ENCODE measurements at regions not wholly inside any gene's neighbourhood (a gene's known extent, or its start where the extent isn't known, plus 50 kb on each side); places are given as distances from the start of the nearest gene placed in this dataset.

GRCh38 chr6:1481286-1481685 lies 91.9 kb downstream of the FOXF2 start:
- ChIA-PET POLR2A (no interaction called here), CTCF (interaction anchor here (0.7 to 1.5 kb wide), 4 partner anchors 17 to 84 kb away, joined by 3 to 5 read pairs (median 4); no protein-coding TSS in a partner anchor)
- TF ChIP-seq, protein P1, sequence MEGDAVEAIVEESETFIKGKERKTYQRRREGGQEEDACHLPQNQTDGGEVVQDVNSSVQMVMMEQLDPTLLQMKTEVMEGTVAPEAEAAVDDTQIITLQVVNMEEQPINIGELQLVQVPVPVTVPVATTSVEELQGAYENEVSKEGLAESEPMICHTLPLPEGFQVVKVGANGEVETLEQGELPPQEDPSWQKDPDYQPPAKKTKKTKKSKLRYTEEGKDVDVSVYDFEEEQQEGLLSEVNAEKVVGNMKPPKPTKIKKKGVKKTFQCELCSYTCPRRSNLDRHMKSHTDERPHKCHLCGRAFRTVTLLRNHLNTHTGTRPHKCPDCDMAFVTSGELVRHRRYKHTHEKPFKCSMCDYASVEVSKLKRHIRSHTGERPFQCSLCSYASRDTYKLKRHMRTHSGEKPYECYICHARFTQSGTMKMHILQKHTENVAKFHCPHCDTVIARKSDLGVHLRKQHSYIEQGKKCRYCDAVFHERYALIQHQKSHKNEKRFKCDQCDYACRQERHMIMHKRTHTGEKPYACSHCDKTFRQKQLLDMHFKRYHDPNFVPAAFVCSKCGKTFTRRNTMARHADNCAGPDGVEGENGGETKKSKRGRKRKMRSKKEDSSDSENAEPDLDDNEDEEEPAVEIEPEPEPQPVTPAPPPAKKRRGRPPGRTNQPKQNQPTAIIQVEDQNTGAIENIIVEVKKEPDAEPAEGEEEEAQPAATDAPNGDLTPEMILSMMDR (IDR thresholded peaks at IDR 0.05; ENCODE audit: insufficient read depth, low read depth, low read length) = no peak
- Histone ChIP-seq H3K27me3 (ENCODE audit: control insufficient read depth, insufficient read depth, low read length) (no peaks in the 10 kb centered on the region), H3K36me3 (ENCODE audit: control insufficient read depth, insufficient read depth, low read length) (no peaks in the 10 kb centered on the region), H3K4me3 (ENCODE audit: low read depth, low read length) (no peak overlapping the region)
- peak; percentile 71 for DNase-seq (ENCODE audit: low read depth)

DNA sequence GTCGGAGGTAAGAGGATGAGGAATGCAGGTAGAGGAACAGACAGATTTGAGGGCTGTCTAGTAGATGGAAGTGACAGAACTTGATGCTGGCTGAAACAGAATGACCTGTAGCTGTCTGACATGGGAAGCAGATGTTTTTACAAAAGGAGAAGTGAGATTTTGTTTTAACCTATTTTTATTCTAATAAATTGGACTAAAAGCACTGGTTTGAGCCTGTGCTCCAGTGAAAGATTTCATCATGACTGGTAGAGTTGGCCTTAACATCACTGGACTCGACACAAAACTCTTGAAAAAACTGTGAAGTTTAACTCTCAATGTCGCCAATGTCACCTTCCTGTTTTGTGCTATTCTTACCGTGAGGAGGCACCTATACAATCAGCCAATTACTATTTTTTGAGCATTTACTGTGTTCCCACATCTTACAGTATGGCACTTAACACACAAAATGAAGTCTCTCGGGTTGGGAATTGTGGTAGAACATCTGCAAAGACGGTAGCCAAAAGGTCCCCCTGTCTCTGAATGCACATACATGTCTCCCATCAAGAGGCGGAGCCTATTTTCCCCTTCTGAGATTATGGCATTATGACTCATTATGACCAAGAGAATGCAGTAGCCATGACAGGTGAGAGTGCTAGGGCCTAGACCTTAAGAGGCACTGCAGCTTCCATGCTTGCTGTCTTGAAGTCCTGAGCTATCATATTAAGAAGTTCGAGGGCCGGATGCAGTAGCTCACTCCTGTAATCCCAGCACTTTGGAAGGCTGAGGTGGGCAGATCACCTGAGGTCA lies 93.2 kb downstream of the FOXF2 start:
- Histone ChIP-seq H3K4me3 (ENCODE audit: low read depth, low read length) (no peak overlapping the region), H3K27me3 (ENCODE audit: control insufficient read depth, insufficient read depth, low read length) (no peaks in the 10 kb centered on the region), H3K36me3 (ENCODE audit: control insufficient read depth, insufficient read depth, low read length) (no peaks in the 10 kb centered on the region)
- CTCF ChIA-PET = no interaction called here
- no peak for DNase-seq (ENCODE audit: low read depth)
- TF ChIP-seq, protein P1 (IDR thresholded peaks at IDR 0.05; ENCODE audit: insufficient read depth, low read depth, low read length) = no peak
- POLR2A ChIA-PET = no interaction called here

DNA sequence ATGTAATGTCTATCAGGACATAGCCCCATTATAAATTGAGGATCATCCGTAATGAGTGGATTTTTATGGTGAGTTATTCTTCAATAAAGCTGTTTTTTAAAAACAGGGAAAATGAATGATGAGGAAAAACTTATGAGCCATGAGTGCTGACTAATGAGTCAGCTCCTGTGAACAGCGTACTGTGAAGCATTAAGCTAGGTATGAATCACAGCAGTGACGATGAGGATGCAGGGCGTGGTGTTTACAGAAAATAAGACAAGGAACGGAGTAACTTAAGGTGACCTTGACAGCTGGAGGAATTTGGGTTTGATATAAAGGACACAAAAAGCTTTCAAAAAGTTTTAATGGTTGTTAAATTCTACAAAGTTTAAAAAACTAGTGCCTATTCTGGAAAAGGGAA lies 96.3 kb downstream of the FOXF2 start:
- POLR2A ChIA-PET = no interaction called here
- Histone ChIP-seq H3K36me3 (ENCODE audit: control insufficient read depth, insufficient read depth, low read length) (no peaks in the 10 kb centered on the region), H3K4me3 (ENCODE audit: low read depth, low read length) (no peak overlapping the region), H3K27me3 (ENCODE audit: control insufficient read depth, insufficient read depth, low read length) (no peaks in the 10 kb centered on the region)
- CTCF ChIA-PET = interaction anchor here (0.5 kb wide), 1 partner anchor 628 kb away, joined by 4 read pairs; no protein-coding TSS in a partner anchor
- TF ChIP-seq, protein P1 (IDR thresholded peaks at IDR 0.05; ENCODE audit: insufficient read depth, low read depth, low read length) = no peak
- peak; percentile 70 for DNase-seq (ENCODE audit: low read depth)

DNA sequence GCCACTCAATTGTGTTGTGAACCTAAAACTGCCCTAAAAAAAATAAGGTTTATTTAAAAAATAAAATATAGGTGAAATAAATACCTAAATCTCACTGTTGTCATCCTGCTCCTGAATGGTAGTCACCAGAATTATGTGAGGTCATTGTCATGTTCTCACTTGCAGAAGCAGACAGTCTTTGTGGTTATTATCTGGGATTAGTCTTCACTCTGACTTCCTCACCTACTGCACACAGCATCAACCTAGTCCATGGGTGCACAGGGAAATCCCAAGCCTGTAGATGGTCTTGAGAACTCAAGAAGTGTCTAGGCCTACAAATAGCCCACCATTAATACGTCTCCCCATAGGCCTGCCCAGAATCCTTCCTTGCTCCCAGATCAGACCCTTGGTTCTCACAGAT lies 97.0 kb downstream of the FOXF2 start:
- no peak for DNase-seq (ENCODE audit: low read depth)
- CTCF ChIA-PET = interaction anchor here (1.0 to 1.4 kb wide), 3 partner anchors 12 to 16 kb away, joined by 3 to 4 read pairs (median 4); no protein-coding TSS in a partner anchor
- Histone ChIP-seq H3K27me3 (ENCODE audit: control insufficient read depth, insufficient read depth, low read length) (no peaks in the 10 kb centered on the region), H3K36me3 (ENCODE audit: control insufficient read depth, insufficient read depth, low read length) (no peaks in the 10 kb centered on the region), H3K4me3 (ENCODE audit: low read depth, low read length) (no peak overlapping the region)
- TF ChIP-seq, protein P1 (IDR thresholded peaks at IDR 0.05; ENCODE audit: insufficient read depth, low read depth, low read length) = no peak
- POLR2A ChIA-PET = no interaction called here

- no peak overlapping the region for H3K4me3 ChIP-seq (ENCODE audit: low read depth, low read length)
- H3K27me3 ChIP-seq (ENCODE audit: control insufficient read depth, insufficient read depth, low read length) = no peaks in the 10 kb centered on the region
- no peaks in the 10 kb centered on the region for H3K36me3 ChIP-seq (ENCODE audit: control insufficient read depth, insufficient read depth, low read length)
- POLR2A ChIA-PET = no interaction called here
- CTCF ChIA-PET = interaction anchor here (1.0 to 1.4 kb wide), 3 partner anchors 11 to 15 kb away, joined by 3 to 4 read pairs (median 4); no protein-coding TSS in a partner anchor
- TF ChIP-seq, protein P1 (IDR thresholded peaks at IDR 0.05; ENCODE audit: insufficient read depth, low read depth, low read length) = no peak
- DNase-seq (ENCODE audit: low read depth) = no peak
Observed at GRCh38 chr6:1487239-1487638, 97.9 kb downstream of the FOXF2 start.

Measured in BJ (cell line).